ENCODE measurements at regions not wholly inside any gene's neighbourhood (a gene's known extent, or its start where the extent isn't known, plus 50 kb on each side); places are given as distances from the start of the nearest gene placed in this dataset. TPM values are rescaled to one million over a fixed set of nuclear protein-coding genes. Genes with fewer than 3 reads are reported as not detected.

- H3K27ac ChIP-seq (ENCODE audit: low read depth in 1 of 2, low read length in 1 of 2): no peak overlapping the region
- DNase-seq (no peak), ATAC-seq (ENCODE audit: insufficient read depth, low FRiP score) (no peak)
- no peaks in the 10 kb centered on the region for H3K36me3 ChIP-seq (ENCODE audit: control insufficient read depth in 4 of 4, insufficient read depth in 4 of 4, low read length in 4 of 4)
- no peak overlapping the region for H3K9ac ChIP-seq (ENCODE audit: insufficient read depth in 1 of 2, low read length in 2 of 2)
- H3K4me3 ChIP-seq: no peak overlapping the region
- 77 to 81% methylated on average over 1 of the region's 1 CpG for WGBS, 2 donors
- no peaks in the 10 kb centered on the region for H3K27me3 ChIP-seq (ENCODE audit: control insufficient read depth in 3 of 3, insufficient read depth in 3 of 3, low read length in 2 of 3)
- TF ChIP-seq, protein P1, sequence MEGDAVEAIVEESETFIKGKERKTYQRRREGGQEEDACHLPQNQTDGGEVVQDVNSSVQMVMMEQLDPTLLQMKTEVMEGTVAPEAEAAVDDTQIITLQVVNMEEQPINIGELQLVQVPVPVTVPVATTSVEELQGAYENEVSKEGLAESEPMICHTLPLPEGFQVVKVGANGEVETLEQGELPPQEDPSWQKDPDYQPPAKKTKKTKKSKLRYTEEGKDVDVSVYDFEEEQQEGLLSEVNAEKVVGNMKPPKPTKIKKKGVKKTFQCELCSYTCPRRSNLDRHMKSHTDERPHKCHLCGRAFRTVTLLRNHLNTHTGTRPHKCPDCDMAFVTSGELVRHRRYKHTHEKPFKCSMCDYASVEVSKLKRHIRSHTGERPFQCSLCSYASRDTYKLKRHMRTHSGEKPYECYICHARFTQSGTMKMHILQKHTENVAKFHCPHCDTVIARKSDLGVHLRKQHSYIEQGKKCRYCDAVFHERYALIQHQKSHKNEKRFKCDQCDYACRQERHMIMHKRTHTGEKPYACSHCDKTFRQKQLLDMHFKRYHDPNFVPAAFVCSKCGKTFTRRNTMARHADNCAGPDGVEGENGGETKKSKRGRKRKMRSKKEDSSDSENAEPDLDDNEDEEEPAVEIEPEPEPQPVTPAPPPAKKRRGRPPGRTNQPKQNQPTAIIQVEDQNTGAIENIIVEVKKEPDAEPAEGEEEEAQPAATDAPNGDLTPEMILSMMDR (IDR thresholded peaks at IDR 0.05; ENCODE audit: control extremely low read depth, extremely low read depth): no peak
- no peaks in the 10 kb centered on the region for H3K4me1 ChIP-seq (ENCODE audit: control insufficient read depth in 5 of 5, insufficient read depth in 5 of 5, low read length in 5 of 5)
- H3K9me3 ChIP-seq (ENCODE audit: control insufficient read depth in 4 of 4, insufficient read depth in 3 of 4, low read length in 3 of 4): peaks cover 0 to 10% (median 8%) of the 10 kb centered on the region in 4 donors
These were observed 50.0 kb upstream of the N4BP1 start for GRCh38 chr16:48659940-48660339.

Small RNA genes in the stretch of these regions (small RNA-seq; reads per million reads assigned to genes)
- gene AC023827.1 (ENCODE audit: low replicate concordance) (not detected), gene MTND4LP25 (ENCODE audit: low replicate concordance) (not detected), gene RNU6-257P (ENCODE audit: low replicate concordance) (not detected)
